GM23338 (cell line): ENCODE measurements at regions not wholly inside any gene's neighbourhood (a gene's known extent, or its start where the extent isn't known, plus 50 kb on each side); places are given as distances from the start of the nearest gene placed in this dataset.

Experiments
- ATAC-seq: fragments of 200-7000 bp; cut with Tn5 transposase; 3 replicates; pipeline ENCODE4 v1.9.1; 2020
- DNase-seq: peaks from one replicate; pipeline ENCODE4 v3.0.0-alpha.2; 2015; ENCODE audit warnings: low spot score
- H2AFZ ChIP-seq: fragments of 200-600 bp; sonication (generic); 2 replicates; pipeline ENCODE4 v1.8.0; 2016; ENCODE audit warnings: antibody characterized with exemption, mild to moderate bottlenecking, moderate library complexity
- H3F3A ChIP-seq: fragments of 200-600 bp; sonication (generic); replicated peaks from 2 replicates; pipeline ENCODE4 v1.8.0; 2017; ENCODE audit warnings: antibody characterized with exemption, mixed run types, low read depth
- H3K27ac ChIP-seq: fragments of 200-600 bp; sonication (generic); 2 replicates; pipeline ENCODE4 v1.6.1; 2016; ENCODE audit warnings: low read depth
- H3K27me3 ChIP-seq: fragments of 200-600 bp; sonication (generic); 2 replicates; pipeline ENCODE4 v1.8.0; 2016; ENCODE audit warnings: mild to moderate bottlenecking, mixed run types, moderate library complexity; ENCODE audit not compliant: insufficient read depth
- H3K36me3 ChIP-seq: fragments of 200-600 bp; sonication (generic); 2 replicates; pipeline ENCODE4 v1.8.0; 2016; ENCODE audit warnings: mild to moderate bottlenecking; ENCODE audit not compliant: insufficient read depth
- H3K4me1 ChIP-seq: fragments of 200-600 bp; sonication (generic); 2 replicates; pipeline ENCODE4 v1.8.0; 2016; ENCODE audit warnings: mild to moderate bottlenecking, moderate library complexity; ENCODE audit not compliant: insufficient read depth
- H3K4me2 ChIP-seq: fragments of 200-600 bp; sonication (generic); 2 replicates; pipeline ENCODE4 v1.7.1; 2017; ENCODE audit warnings: mixed run types
- H3K4me3 ChIP-seq: fragments of 200-600 bp; sonication (generic); 2 replicates; pipeline ENCODE4 v1.6.1; 2016; ENCODE audit warnings: mixed run types
- H3K79me2 ChIP-seq: fragments of 200-600 bp; sonication (generic); replicated peaks from 2 replicates; pipeline ENCODE4 v1.8.0; 2017; ENCODE audit warnings: mild to moderate bottlenecking; ENCODE audit not compliant: insufficient read depth
- H3K9me2 ChIP-seq: fragments of 200-600 bp; sonication (generic); 2 replicates; pipeline ENCODE4 v1.8.0; 2017; ENCODE audit not compliant: insufficient read depth
- H4K20me1 ChIP-seq: fragments of 200-600 bp; sonication (generic); replicated peaks from 2 replicates; pipeline ENCODE4 v1.8.0; 2017; ENCODE audit warnings: mild to moderate bottlenecking; ENCODE audit not compliant: insufficient read depth
- H3K27ac Mint-ChIP-seq: 2 replicates; pipeline ENCODE4 v1.8.0; 2020; ENCODE audit warnings: inconsistent platforms, mild to moderate bottlenecking, moderate library complexity, mixed read lengths
- H3K27me3 Mint-ChIP-seq: 3 replicates; pipeline ENCODE4 v1.8.0; 2022; ENCODE audit warnings: low read depth, mild to moderate bottlenecking, moderate library complexity, mixed read lengths, inconsistent platforms; ENCODE audit not compliant: insufficient read depth, poor library complexity
- H3K36me3 Mint-ChIP-seq: 3 replicates; pipeline ENCODE4 v1.8.0; 2021; ENCODE audit warnings: low read depth, mild to moderate bottlenecking, inconsistent platforms, moderate library complexity, mixed read lengths
- H3K4me1 Mint-ChIP-seq: 3 replicates; pipeline ENCODE4 v1.8.0; 2020; ENCODE audit warnings: mild to moderate bottlenecking, inconsistent platforms, mixed read lengths
- H3K4me3 Mint-ChIP-seq: 3 replicates; pipeline ENCODE4 v1.8.0; 2021; ENCODE audit warnings: moderate library complexity, mild to moderate bottlenecking, inconsistent platforms, mixed read lengths
- H3K9me3 Mint-ChIP-seq: 3 replicates; pipeline ENCODE4 v1.8.0; 2020; ENCODE audit warnings: moderate library complexity, mild to moderate bottlenecking, inconsistent platforms, mixed read lengths
- CREB1 ChIP-seq: fragments of 250-450 bp; sonication (Bioruptor Pico); IDR thresholded peaks from 2 replicates; pipeline ENCODE4 v1.5.0; 2020; ENCODE audit warnings: low read depth, mild to moderate bottlenecking, moderate library complexity
- EZH2 ChIP-seq: fragments of 200-600 bp; sonication (generic); IDR thresholded peaks from one replicate; pipeline ENCODE4 v1.8.0; 2017; ENCODE audit warnings: antibody characterized with exemption, mild to moderate bottlenecking, low read depth; ENCODE audit not compliant: unreplicated experiment
- EZH2phosphoT487 ChIP-seq: fragments of 200-600 bp; sonication (generic); IDR thresholded peaks from one replicate; pipeline ENCODE4 v1.8.1; 2018; ENCODE audit warnings: antibody characterized with exemption; ENCODE audit not compliant: unreplicated experiment
- JUNB ChIP-seq: IDR thresholded peaks from one replicate; pipeline ENCODE4 v1.6.1; 2016; ENCODE audit warnings: antibody characterized with exemption; ENCODE audit not compliant: unreplicated experiment
- NANOG ChIP-seq: IDR thresholded peaks from 2 replicates; pipeline ENCODE4 v1.6.1; 2016; ENCODE audit warnings: antibody characterized with exemption, borderline replicate concordance
- POLR2AphosphoS5 ChIP-seq: IDR thresholded peaks from 2 replicates; pipeline ENCODE4 v1.6.1; 2016; ENCODE audit warnings: antibody characterized with exemption, low read depth
- REST ChIP-seq: IDR thresholded peaks from one replicate; pipeline ENCODE4 v1.6.1; 2018; ENCODE audit warnings: antibody characterized with exemption; ENCODE audit not compliant: unreplicated experiment
- STAT1 ChIP-seq: IDR thresholded peaks from one replicate; pipeline ENCODE4 v1.6.1; 2016; ENCODE audit warnings: antibody characterized with exemption; ENCODE audit not compliant: unreplicated experiment
- ZNF114 ChIP-seq: fragments of 250-450 bp; sonication (Bioruptor Pico); IDR thresholded peaks from 2 replicates; pipeline ENCODE4 v1.5.0; 2020; ENCODE audit warnings: mild to moderate bottlenecking, moderate library complexity
- ZNF331 ChIP-seq: fragments of 250-450 bp; sonication (Bioruptor Pico); IDR thresholded peaks from 2 replicates; pipeline ENCODE4 v1.5.0; 2020; ENCODE audit warnings: low read depth, mild to moderate bottlenecking, moderate library complexity
- ZNF462 ChIP-seq: fragments of 250-450 bp; sonication (Bioruptor Pico); IDR thresholded peaks from 2 replicates; pipeline ENCODE4 v1.5.0; 2020; ENCODE audit warnings: mild to moderate bottlenecking, moderate library complexity
- TF ChIP-seq, protein P1 (sequence below), 2 experiments: fragments of 200-600 bp in 1 of 2; sonication (generic) in 1 of 2; conservative IDR thresholded peaks; 2 replicates each; pipeline versions ENCODE4 v1.5.1 to v1.6.1; 2016 to 2017; ENCODE audit warnings: antibody characterized with exemption in 2 of 2, low read depth in 2 of 2, mild to moderate bottlenecking in 2 of 2, moderate library complexity in 1 of 2
- TF ChIP-seq, protein P2 (sequence below): IDR thresholded peaks from 2 replicates; pipeline ENCODE4 v1.6.1; 2016; ENCODE audit warnings: antibody characterized with exemption

- Mint-ChIP-seq H3K36me3 (no peaks in the 10 kb centered on the region), H3K4me1 (peaks cover 22% of the 10 kb centered on the region), H3K4me3 (no peak overlapping the region), H3K9me3 (no peaks in the 10 kb centered on the region), H3K27me3 (peaks cover 7% of the 10 kb centered on the region), H3K27ac (no peak overlapping the region)
- peaks cover 14% of the 10 kb centered on the region for H3K4me1 ChIP-seq
- no peak for DNase-seq
- H3K36me3 ChIP-seq, result no peaks in the 10 kb centered on the region
- H3K4me3 ChIP-seq, result no peak overlapping the region
- H4K20me1 ChIP-seq, result no peaks in the 10 kb centered on the region
- no peak overlapping the region for H3K27ac ChIP-seq
- ATAC-seq, result no peak
- no peaks in the 10 kb centered on the region for H3K27me3 ChIP-seq
- no peak for TF ChIP-seq JUNB
- TF ChIP-seq ZNF331 (CRISPR knock-in tag), result no peak
- TF ChIP-seq POLR2AphosphoS5, result no peak
- TF ChIP-seq EZH2, result no peak
- TF ChIP-seq EZH2phosphoT487, result no peak
- no peak for TF ChIP-seq ZNF462 (CRISPR knock-in tag)
- no peak for TF ChIP-seq ZNF114 (CRISPR knock-in tag)
- TF ChIP-seq, protein P1, sequence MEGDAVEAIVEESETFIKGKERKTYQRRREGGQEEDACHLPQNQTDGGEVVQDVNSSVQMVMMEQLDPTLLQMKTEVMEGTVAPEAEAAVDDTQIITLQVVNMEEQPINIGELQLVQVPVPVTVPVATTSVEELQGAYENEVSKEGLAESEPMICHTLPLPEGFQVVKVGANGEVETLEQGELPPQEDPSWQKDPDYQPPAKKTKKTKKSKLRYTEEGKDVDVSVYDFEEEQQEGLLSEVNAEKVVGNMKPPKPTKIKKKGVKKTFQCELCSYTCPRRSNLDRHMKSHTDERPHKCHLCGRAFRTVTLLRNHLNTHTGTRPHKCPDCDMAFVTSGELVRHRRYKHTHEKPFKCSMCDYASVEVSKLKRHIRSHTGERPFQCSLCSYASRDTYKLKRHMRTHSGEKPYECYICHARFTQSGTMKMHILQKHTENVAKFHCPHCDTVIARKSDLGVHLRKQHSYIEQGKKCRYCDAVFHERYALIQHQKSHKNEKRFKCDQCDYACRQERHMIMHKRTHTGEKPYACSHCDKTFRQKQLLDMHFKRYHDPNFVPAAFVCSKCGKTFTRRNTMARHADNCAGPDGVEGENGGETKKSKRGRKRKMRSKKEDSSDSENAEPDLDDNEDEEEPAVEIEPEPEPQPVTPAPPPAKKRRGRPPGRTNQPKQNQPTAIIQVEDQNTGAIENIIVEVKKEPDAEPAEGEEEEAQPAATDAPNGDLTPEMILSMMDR (conservative IDR thresholded peaks at IDR 0.05; ENCODE audit: low read depth in 2 of 2), result no peak
- no peak for TF ChIP-seq NANOG
- TF ChIP-seq, protein P2, sequence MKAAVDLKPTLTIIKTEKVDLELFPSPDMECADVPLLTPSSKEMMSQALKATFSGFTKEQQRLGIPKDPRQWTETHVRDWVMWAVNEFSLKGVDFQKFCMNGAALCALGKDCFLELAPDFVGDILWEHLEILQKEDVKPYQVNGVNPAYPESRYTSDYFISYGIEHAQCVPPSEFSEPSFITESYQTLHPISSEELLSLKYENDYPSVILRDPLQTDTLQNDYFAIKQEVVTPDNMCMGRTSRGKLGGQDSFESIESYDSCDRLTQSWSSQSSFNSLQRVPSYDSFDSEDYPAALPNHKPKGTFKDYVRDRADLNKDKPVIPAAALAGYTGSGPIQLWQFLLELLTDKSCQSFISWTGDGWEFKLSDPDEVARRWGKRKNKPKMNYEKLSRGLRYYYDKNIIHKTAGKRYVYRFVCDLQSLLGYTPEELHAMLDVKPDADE, result no peak
- no peak for TF ChIP-seq REST
- no peak for TF ChIP-seq CREB1 (CRISPR knock-in tag)
- TF ChIP-seq STAT1, result no peak
- no peaks in the 10 kb centered on the region for H3K9me2 ChIP-seq
- no peak overlapping the region for H2AFZ ChIP-seq
- H3K79me2 ChIP-seq, result no peaks in the 10 kb centered on the region
- no peaks in the 10 kb centered on the region for H3F3A ChIP-seq
- no peak overlapping the region for H3K4me2 ChIP-seq
These were observed 69.5 kb upstream of the GATA6 start for GRCh38 chr18:22099925-22100324.
